HG03095 (cell line): ENCODE measurements at regions not wholly inside any gene's neighbourhood (a gene's known extent, or its start where the extent isn't known, plus 50 kb on each side); places are given as distances from the start of the nearest gene placed in this dataset.
A peak's percentile ranks its signal among the peaks of the same experiment; 100 is the strongest.

Experiments
- ATAC-seq: cut with Tn5 transposase; IDR thresholded peaks from one replicate; pipeline ENCODE4 v1.9.1; 2021; ENCODE audit warnings: moderate library complexity; ENCODE audit not compliant: unreplicated experiment

DNA sequence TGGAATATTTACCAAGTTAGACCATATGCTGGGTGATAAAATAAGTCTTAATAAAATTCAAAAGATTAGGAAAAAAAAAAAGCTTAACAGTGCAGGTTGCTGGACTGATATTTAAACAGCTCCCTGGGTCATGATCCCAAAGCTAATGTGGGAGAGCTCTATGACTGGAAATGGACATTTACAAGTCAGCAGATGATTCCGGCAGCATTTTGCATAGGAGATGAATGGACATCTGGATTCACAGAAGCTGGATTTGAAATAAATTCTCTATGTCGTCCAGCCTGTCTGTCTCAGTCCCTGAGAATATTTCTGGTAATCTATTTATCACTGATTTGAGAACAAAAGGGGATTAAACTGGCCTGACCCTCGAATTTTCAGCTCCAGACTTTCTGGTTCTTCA, 52.3 kb upstream of the KLHL25 start:
- ATAC-seq: no peak

DNA sequence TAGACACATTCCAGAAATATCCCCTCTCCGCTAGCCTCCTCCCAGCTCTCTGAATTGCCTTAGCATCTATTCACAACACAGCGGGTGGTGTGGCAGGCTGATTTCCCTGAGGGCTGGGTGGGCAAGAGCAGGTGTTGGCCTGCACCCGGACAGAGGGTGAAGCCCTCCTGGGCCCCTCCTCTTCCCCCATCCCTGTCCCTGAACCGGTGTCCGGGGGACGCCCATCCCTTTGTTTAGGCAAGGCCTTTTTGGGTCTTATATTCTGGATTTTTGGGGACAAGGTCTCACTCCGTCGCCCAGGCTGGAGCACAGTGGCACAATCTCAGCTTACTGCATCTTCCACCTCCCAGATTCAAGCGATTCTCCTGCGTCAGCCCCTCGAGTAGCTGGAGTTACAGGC, 55.2 kb upstream of the KLHL25 start:
- no peak for ATAC-seq

DNA sequence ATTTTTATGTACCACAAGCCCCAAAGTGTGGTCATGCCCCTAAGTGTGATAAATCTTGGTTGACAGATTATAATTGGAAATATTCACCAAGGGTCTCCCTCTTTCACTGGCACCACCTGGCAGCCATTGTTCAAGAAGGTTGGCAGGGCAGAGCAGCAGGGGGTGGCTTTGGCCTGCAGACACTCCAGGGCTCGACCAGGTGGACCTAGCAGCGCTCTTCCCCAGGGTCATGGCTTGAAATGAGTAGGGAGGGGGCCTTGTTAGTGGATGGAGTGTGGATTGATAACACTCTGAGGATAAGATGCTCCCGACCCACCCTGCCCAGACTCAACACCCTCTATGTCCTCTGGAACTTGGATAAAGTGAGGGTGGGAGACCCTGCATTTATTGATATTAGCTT, 58.2 kb upstream of the KLHL25 start:
- no peak for ATAC-seq

DNA sequence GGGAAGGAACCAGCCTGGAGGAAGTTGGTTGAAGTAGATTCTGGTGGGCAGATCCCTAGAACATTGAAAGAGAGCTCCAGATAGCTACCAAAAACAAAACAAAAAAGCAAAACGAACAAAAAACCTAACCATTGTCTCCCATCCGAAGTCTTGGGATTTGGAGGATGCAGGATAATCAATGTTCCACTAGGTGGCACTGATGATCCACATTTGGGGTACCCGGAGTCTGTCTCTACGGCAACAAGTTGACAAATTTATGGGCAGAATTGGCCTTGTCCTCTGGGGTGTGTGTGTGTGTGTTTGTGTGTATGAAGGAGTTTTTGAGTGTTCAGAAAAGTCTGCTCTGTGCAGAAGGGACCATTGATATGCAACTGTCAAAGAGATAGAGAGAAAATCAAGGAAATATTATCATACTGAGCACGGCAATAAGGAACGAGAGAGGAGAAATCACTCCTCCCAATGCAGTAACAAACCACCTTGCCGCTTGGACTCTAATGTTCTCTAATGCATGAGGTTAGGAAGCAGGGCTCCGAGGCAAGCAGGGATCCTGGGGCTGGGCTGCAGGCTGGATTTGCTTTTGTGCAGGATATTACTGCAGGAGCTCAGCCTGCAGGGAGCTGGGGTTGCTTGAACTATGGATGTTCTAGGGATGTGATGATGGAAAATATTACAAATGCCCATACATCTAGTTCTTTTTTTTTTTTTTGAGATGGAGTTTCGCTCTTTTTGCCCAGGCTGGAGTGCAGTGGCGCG, 59.8 kb upstream of the KLHL25 start:
- peak; percentile 71 for ATAC-seq

DNA sequence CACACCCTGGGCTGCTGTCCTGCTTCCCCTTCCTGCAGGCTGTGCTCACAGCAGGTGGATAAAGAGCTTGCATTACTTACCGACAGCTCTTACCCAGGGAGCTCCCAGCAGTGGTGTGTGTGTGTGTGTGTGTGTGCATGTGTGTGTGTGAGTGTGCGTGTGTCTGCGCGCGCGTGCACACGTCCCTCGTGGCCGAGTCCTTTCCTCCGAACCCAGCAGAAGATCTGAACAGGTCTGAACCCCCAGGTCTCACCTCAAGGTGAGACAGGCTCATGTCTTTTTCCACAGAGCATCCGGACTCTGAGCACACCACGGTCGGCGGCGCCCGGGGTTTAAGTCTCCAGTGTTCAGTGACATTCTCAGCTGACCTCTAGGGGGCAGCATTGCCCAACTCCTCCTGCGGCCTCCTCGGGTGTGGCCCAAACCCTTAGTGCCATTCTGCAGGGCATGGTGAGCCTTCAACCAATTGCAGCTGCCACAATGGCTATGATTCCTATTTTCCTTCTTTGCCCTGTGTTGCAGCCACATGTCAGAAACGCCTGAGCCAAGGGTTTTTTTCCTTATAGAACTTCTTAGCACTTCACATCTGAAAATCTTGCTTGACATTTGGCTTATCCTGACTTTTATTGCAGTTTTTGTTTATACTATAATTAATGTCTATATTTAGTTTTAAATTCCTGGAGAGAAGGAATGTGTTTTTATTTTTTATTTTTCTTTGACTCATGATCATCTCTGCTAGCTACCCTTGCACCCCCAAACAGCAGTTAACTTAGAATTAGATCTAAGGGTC, 64.1 kb upstream of the KLHL25 start:
- ATAC-seq: peak; percentile 78

DNA sequence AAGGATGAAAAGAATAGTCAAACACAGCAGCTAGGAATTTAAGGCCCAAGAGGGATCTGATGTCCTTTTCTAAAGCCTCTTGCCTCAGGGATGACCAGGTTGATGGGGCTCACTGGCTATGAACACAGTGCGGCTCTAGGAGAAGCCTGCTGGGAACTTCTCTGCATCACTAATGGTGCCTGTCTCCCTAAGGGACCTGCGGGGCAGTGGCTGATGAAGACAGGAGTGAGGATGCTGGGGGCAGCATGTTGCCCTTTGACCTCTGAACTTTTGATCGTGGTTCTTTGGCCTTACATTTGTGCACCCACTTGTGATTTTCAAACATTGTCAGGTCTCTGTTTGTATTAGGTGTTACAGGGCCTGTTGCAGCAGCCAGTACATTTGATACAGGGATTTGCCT, 64.9 kb upstream of the KLHL25 start:
- no peak for ATAC-seq

DNA sequence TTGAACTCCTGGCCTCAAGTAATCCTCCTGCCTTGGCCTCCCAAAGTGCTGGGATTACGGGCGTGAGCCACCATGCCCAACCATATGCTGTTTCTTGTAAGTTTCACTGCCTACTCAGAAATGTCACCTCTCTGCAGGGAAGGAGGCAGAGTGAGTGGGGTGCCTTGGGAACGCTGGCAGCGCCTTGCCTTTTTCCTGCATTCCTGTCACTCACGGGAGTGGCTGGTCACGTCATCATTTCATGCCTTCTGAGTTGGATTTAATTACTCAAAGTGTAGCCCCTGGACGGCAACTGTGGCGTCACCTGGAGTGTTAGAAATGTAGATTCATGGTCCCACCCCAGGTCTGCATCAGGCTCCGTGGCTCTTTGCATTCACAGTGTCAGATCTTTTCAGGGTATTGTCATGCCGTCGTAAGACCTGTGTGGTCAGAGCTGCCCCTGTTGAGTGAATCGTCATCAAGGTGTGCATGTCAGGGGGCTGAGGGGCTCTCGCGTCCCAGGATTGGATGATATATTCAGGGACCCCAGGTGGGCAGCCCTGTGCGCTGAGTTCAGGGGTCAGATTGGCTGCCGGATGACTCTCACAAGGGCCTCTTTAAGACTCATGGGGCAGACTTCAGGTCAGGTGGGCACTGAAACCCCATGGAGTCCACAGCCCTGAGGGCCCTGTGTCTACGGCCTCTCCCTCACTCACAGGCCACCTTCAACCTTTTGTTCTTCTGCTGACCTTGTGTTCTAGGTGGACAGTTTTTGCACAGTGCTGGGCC, 65.9 kb upstream of the KLHL25 start:
- ATAC-seq: no peak

DNA sequence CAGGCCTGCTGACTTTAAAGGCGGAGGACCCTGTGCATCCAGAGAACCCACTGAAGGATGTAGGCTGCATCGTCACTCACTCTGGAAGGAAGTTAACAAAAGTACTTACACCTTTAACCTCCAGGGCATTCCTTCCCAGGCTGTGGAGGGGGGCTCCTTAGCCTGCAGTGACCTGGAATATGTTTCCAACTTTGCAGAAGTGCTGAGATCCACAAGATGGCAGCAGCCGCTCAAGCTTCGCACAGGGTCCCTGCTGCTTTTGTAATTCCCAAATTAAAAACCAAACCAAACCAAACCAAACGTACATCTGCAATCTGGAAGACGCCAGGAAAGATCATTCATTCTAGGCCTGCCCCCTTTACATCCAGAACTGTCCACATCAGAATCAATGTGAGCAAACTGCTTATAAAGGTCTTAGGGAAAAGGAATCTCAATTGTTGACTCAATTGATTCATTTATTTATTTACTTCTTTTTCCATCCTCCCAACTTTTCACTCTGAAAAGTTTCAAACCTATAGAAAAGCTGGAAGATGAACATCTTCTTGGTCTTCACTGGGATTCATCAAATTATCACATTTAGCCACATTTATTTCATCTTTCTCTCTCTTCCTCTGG, 70.5 kb upstream of the KLHL25 start:
- no peak for ATAC-seq

DNA sequence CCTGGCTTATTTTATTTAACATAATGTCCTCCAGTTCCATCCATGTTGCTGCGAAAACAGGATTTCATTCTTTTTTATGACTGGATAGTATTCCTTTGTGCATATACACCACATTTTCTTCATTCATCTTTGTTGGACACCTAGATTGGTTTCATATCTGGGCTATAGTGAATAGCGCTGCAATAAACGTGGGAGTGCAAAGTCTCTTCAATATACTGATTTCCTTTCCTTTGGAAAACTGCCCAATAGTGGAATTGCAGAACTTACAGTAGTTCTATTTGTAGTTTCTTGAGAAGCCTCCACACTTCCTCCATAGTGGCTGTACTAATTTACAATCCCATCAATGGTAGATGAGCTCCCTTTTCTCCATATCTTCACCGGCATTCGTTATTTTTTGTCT, 72.5 kb upstream of the KLHL25 start:
- ATAC-seq: no peak

DNA sequence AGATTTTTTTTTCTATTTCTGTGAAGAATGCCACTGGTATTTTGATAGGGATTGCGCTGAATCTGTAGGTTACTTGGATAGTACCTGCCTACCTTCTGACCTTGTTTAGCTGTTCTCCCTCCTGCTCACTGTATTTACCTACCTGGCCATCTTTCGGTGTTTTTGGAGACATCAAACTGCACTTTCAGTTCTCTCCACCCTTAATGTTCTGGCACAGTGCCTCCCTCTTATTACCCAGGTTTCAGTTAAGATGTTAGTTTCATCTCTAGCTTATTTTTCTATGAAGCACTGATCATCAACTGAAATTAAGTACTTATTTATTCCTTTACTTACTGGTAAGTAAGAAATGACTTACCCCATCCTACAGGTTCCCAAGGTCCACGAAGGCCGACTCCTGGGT, 74.4 kb upstream of the KLHL25 start:
- ATAC-seq: no peak

DNA sequence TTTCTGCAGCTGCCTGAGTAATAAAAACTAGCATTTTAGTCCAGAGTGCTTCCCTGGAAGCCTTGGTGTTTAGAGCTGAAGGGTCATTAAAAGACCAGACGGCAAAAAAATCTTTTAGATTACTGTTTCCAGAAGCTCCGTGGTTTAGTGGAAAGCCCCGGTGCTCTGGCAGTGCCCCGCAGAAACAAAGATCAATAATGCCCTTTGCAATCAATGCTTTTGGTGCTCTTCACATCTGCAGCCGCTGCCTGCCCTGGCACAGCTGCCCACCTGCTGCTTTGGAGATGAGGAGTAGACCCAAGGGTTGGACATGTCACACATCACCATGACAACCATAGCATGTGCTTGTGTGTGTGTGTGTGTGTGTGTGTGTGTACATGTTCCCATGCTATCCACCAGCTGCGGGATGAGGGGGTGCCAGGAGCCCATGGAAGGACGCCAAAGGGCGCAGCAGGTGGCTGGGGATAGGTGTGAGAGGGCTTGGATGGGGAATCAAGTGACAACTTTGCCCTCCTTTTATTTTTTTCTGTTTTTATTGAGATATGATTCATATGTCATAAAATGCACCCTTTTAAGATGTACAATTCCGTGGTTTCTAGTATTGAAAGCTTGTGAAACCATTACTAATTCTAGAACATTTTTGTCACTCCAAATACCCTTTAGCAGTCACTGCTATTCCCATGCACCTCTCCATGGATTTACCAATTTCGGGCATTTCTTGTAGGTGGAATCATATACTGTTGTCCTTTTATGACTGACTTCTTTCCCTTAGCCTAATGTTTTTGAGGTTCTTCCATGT, 75.7 kb upstream of the KLHL25 start:
- ATAC-seq: no peak

DNA sequence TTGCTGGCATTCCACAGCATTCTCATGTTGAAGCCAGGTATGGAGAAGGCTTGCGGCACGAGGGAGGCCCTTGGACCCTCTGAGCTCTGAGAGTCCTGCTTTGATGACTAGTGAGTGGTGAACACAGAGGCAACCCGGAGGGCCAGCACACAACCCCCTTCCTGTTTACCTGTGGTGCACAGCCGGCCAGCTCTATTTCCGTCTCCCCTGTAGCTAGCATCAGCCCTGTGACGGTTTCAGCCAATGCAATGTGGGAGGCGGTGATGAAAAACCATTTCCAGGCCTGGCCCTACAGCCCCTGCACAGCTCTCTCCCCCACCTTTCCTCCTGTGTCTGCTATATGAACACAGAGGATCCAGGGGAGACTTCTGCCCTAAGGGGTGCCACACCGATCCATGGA, 76.8 kb upstream of the KLHL25 start:
- ATAC-seq: no peak

DNA sequence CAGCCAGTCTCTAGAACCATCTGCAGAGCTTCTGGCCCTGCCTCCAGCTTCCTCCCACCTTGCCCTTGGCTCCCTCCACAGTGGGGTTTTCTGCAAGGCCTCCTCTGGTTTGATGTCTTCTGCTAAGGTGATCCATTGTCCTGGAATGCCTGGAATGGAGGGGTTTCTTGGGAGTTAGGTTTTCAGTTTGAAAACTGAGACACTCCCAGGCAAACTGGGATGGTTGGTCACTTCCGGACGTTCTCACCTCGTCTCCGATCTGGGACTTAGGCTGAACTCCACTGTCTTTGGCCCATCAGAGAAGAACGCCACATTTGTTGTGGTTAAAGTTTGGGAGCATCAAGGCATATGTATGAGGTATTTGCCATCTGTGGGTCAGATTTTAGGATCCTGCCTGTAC, 77.4 kb upstream of the KLHL25 start:
- no peak for ATAC-seq

DNA sequence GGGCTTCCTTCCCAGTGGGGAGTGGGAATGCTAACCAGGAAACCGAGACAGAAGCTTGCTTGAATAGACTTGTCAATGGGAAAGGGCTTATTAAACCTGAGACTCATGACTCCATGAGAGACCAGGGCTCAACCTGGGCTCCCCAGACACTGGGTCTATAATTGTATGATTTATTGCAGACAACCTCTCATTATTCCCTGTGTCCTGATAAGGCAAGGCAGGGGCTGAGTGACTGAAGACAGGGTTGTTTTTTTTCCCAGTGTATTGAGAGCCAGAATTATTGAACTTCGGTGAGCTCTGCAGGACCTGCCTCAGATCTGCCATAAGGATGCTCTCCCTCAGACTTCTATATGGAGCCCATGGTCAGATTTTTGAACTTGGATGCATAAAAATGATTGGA, 79.5 kb upstream of the KLHL25 start:
- ATAC-seq: no peak

DNA sequence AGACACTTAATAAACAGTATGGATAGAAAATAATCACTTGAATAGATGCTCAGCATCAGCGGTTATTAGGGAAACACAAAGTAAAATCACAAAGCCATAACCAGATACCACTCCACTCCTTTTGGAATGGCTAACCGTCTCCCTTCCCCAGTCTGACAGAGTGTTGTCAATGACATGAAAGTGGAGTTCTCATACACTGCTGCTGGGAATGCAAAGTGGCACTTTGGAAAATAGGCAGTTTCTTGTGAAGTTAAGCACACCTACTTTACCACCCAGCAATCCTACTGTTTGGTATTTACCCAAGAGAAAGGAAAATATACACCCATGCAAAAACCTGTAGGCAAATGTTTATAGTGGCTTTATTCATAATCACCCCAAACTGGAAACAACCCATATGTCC, 81.0 kb upstream of the KLHL25 start:
- ATAC-seq: no peak

DNA sequence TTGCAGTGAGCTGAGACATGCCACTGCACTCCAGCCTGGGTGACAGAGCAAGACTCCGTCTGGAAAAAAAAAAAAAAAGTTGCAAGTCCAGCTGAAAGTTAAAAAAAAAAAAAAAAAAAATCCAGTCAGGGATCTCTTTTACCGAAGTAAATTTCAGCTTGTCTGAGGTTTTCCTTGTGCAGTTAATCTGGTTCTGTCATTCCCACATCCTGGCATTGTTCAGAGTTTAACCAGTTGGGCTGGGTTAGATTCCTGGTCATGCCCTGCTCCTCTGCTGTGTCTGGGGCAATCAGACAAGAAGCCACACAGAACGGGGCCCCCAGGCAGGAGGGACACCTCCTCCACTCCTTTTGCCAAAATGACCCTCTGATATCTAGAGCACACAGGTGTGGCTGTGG, 84.1 kb upstream of the KLHL25 start:
- ATAC-seq: no peak

DNA sequence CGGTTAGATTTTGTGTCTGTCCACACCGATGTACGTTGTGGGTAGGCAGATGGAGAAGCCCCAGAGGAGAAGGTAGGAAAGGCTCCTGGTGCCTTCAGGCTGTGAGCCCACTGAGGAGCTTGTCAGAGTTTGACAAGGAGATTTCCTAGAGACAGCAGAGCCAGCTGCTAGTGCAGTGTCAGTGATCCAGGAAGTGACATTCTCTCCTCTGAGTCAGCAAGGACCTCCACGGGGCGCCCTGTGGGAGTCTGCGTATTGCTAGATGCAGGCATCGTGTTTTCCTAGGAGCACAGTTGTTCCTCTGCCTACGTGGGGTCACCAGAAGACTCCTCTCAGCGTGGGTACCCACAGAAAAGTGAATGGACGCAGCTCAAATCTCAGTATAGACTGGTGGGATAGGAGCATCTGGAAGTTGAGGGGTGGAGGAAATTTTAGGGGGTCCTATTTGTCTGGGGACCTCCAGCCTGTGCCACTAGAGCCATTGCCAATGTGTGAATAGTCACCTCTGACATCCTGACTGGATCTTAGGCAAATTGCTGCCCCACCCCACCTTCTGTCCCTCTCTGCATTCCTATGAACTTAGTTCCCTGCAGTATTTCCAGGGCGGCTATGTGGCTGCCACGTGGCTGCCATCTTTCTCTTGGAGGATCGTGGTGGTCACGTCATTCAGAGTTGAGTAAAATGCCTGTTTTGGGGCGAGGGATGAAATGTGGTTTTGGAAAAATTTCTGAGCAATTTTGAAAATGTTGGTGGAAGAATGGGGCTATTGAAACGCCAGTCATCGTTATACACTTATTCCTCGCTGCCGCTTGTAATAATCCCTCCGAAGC, 84.8 kb upstream of the KLHL25 start:
- no peak for ATAC-seq

DNA sequence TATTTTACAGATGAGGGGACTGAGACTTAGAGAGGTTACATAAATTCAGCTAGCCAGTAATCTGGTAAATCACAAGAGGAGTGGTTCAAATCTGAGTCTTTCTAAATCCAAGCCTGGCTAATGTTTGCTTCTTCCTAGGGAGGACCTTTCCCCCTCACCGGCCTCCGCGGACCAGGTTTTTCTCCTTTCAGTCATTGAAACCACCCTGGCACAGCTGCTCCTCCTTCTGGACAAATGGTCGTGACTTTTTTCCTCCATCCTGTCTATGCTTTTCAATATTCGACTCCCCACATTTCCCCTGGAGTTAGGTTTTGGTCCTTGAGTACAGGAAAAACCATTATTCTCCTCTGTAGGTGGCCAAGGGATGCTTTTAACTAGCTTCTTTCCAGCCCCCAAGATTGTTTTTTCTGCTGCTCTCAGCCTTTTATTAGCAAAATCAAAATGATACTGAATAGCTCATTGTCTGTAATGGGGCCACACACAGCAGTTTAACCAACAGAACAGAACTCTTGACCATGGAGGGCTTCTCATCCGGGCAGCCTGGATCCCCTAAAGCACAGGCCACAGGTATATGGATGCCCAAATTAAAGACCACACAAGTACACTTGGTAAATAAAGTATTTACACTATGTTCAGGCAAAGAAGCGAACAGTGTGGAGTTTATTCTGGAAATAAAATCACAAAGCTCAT, 85.9 kb upstream of the KLHL25 start:
- no peak for ATAC-seq

DNA sequence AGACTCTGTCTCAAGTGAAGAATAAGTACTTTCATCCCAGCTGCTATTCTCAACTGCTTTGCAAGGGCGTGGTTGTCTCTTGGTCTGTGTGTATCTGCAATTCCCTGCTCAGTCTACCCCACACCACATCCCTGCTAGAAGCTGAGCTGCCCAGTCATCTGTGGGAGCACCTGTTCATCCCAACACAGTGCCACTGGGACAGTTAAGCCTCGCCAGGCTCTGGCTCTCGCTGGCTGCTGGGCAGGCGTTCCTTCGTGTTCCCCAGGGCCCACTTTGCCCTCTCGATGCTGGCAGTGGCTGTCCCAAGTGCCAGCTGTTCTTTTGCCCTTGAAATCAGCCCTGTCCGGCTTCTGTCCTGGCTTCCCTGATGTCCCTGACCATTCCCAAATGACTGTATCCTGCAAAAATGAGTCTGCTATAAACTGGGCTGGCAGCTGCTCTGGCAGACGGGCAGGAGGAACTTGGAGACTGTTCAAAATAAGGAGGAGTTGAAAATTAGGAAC, 91.6 kb upstream of the KLHL25 start:
- ATAC-seq: no peak
